Transverse colon (tissue), 3 donors: ENCODE measurements at regions not wholly inside any gene's neighbourhood (a gene's known extent, or its start where the extent isn't known, plus 50 kb on each side); places are given as distances from the start of the nearest gene placed in this dataset.

Experiments used
- CTCF ChIP-seq, 5 experiments: fragments of 200-600 bp in 3 of 5; fragments of 450-650 bp in 2 of 5; sonication (generic) in 3 of 5; IDR thresholded peaks; 1 replicate in 2 of 5; 2 replicates in 3 of 5; pipeline ENCODE4 v1.5.1; 2016 to 2017; ENCODE audit warnings: antibody characterized with exemption in 5 of 5, inconsistent platforms in 3 of 5, mild to moderate bottlenecking in 2 of 5, moderate library complexity in 1 of 5
- POLR2A ChIP-seq: fragments of 450-650 bp; IDR thresholded peaks from one replicate; pipeline ENCODE4 v1.6.1; 2016; ENCODE audit warnings: antibody characterized with exemption, mild to moderate bottlenecking, moderate library complexity

- TF ChIP-seq CTCF (IDR thresholded peaks at IDR 0.05) (no peak), POLR2A (no peak)
Measured at GRCh38 chr13:40124633-40125015, 469.2 kb downstream of the COG6 start.
